Middle frontal gyrus (tissue), 1 donor: ENCODE measurements at regions not wholly inside any gene's neighbourhood (a gene's known extent, or its start where the extent isn't known, plus 50 kb on each side); places are given as distances from the start of the nearest gene placed in this dataset.
"Not testable (repeated sequence)": the region's sequence is repeated elsewhere in the genome, so short reads cannot be mapped to it uniquely, and the experiment has no call there.

ENCODE experiments used
- DNase-seq: peaks from one replicate; pipeline ENCODE4 v3.0.0-alpha.2; 2015; ENCODE audit warnings: low spot score; ENCODE audit errors: extremely low spot score

DNA sequence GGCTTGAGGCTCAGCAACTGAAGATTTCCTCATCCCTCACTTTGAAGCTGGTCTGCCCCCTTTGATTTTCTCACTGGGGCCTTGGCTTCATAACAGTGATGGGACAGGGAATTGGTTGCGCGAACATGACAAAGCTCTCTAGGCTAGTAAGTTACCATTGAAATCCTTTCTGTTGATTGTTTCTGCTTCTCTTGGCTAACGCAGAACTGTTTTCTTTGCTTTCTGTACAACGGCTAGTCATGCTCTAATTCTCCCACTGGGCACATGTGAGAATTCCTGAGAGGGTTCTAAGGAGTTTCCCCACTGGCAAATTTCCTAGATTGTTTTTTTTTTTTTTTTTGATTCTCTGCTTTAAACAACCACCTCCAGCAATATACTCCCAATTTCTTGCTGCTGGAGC is 738.6 kb downstream of the PCDH7 start:
- DNase-seq: no peak

DNA sequence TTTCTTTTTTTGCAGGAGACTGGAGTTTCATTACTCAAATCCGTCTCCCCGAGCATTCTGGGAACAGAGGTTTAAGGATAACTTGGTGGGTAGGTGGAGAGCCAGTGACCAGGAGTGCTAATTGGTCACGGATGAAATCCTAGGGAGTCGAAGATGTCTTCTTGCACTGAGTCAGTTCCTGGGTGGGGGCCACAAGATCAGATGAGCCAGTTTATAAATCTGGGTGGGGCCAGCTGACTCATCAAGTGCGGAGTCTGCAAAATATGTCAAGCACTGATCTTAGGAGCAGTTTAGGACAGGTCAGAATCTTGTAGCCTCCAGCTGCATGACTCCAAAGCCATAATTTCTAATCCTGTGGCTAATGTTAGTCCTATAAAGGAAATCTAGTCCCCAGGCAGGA is 741.3 kb downstream of the PCDH7 start:
- DNase-seq: no peak

DNA sequence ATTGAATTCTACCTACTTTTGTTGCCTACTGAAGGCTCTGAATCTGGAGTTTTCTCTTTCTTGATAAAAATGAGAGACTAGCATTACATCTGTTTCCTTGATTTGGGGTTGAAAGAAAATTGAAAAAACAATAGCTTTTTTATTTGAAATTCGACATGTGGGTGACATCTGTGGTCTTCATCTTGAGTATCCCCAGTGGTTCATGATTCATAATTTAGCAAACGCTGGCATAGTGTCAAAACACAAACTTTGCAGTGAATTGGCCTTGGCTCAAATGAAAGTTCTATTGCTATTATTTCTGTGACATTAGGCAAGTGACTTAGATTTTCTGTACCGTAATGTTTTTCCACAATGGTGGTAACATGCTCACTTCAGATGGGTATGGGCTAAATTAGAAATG is 747.6 kb downstream of the PCDH7 start:
- no peak for DNase-seq

- no peak for DNase-seq
These were observed 754.1 kb downstream of the PCDH7 start for GRCh38 chr4:31474221-31474620.

GRCh38 chr4:31482691-31483090 is 762.5 kb downstream of the PCDH7 start:
- no peak for DNase-seq

- not testable (repeated sequence) for DNase-seq
These were observed 779.0 kb downstream of the PCDH7 start for GRCh38 chr4:31499216-31499615.

DNA sequence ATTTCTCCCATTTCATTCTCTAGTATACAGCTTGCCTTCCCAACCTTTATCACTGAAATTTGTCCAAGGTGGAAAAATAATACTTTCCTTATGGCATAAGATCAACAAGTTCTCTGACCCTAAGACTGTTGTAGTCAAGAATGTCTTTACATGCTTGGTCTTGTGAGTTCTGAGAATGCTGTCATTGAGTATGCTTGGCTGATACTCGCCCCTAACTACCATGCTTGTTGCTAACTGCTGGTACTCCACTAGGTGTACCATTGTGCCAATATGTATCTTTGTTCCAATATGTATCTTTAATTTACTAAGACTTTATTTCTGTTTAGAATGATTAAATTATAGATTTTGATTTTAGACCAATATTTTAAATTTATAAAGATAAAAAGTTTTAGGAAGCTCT is 796.4 kb downstream of the PCDH7 start:
- no peak for DNase-seq

DNA sequence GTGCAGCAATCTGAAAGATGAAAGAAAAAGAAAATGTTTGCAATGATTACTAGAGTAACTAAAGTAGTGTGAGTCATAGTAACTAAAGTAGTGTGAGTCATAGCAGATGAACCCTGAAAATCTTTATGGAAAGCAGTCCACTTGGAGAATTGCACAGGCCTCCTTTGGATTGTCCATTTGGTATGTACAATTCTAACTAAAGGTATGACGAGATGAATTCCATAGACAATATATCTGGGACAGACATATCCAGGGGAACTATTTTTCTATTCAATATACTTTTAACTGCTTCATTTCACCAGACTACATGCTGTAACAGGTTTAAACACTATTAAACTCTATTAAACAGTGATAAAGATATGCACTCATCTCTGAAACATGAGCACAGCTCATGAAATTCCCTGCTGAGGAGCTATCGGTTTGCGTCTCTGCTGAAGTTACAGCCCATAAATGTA is 798.7 kb downstream of the PCDH7 start:
- no peak for DNase-seq

- no peak for DNase-seq
These were observed 810.4 kb downstream of the PCDH7 start for GRCh38 chr4:31530555-31530954.

- DNase-seq: no peak
These were observed 818.7 kb downstream of the PCDH7 start for GRCh38 chr4:31538877-31539276.

DNA sequence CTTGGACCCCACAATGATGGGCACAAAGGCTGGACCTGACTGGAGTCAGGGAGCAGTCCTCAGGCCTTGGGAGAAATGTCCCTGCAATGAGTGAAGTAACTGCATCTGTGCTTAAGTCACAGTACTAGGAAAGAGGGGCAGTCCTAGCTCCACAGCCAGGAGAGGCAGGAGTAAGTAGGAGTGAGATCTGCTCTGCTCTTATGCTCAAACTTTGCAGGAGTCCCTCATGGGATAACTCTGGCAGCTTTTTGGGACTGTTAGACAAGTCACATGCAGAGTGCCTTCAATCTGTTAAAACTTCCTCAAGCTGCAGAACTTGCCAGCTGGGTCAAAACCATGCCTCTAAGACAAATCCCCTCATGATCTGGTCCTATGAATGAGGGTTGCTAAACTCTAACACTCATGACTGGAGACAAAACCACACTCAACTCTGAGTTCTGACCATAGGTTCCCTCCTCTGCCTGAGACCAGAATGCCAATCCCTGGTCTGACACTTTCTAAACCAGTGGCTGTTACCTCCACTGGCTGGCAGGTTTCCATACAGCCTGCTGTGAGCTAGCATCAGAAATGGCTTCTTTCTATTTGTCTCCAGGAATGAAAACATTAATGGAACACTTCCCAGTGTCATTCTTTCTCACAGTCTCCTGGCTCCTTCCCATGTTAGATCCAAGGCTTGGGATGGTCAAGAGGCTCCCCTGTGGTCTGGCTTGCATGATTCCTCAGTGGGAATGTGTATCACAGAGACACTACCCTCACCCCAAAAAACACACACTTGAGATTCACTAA is 819.3 kb downstream of the PCDH7 start:
- DNase-seq: no peak

GRCh38 chr4:31545330-31545729 is 825.2 kb downstream of the PCDH7 start:
- no peak for DNase-seq

- no peak for DNase-seq
These were observed 825.6 kb downstream of the PCDH7 start for GRCh38 chr4:31545755-31546154.

- no peak for DNase-seq
These were observed 827.9 kb downstream of the PCDH7 start for GRCh38 chr4:31548021-31548420.

DNA sequence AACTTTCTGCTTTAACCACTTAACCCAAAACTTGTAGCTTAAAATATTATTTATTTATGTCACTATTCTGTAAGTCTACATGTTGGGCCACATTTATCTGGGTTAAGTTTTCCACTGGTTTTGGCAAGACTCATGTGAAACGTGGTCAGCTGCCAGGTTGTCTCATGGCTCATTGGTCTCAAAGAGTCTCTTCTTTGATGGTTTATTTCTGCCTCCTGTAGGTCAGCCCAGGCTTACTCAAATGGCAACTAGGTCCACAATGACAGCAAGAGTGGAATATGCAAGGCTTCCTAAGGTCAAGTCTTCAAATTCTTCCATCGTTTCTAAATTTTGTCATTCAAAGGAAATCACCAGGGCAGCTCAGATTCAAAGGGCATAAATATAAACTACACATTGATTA is 828.7 kb downstream of the PCDH7 start:
- DNase-seq: no peak

DNA sequence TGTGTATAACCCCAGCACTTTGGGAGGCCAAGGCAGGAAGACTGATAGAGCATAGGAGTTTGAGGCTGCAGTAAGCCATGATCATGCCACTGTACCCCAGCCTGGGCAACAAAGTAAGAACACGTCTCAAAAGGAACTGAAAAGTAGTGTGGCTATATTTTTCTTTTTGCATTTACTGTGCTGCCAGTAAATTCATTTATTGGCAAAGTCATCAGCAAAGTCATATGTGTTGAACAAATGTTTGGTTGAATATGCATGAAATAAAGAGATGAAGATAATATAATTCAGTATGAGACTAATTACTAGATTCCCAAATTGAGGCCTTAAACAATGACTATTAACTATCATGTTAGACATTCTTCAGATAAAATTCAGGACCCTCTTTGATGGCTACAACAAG is 829.1 kb downstream of the PCDH7 start:
- DNase-seq: no peak

- DNase-seq: no peak
These were observed 837.3 kb downstream of the PCDH7 start for GRCh38 chr4:31557437-31557836.

DNA sequence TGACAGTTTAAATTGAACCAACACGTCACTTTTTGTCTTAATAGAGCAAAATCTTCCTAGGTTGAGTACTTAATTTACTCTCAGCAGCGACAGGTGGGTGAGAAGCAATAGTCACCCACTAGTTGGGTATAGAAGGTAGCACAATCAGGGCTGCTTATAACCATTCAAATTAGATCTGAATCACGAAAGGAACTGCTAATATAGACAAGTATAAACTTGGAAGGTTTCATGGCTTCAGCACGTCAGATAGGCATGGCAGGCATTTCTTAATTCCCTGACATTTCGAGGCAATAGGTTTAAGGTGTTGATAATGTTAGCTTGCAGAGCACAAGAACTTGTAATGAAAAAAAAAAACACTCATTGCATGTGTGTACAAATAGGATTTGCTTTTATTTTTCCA is 853.4 kb downstream of the PCDH7 start:
- DNase-seq: no peak

DNA sequence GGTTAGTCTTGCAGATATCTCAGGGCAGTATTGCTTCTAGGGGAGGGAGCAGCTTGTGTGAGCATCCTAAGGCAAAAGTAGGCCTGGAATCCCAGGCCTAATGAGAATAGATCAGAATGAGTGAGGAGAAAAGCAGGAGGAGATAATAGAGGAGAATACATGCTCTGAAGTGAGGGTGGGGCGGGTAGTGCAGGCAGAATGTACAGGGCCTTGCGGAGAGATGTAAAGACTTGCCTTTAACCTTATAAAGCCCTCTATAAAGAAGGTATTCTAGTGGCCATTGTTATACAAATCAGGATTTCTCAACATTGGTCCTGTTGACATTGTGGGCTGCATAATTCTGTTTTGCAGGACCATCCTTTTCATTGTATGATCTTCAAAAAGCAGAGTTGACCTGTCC is 855.3 kb downstream of the PCDH7 start:
- no peak for DNase-seq

DNA sequence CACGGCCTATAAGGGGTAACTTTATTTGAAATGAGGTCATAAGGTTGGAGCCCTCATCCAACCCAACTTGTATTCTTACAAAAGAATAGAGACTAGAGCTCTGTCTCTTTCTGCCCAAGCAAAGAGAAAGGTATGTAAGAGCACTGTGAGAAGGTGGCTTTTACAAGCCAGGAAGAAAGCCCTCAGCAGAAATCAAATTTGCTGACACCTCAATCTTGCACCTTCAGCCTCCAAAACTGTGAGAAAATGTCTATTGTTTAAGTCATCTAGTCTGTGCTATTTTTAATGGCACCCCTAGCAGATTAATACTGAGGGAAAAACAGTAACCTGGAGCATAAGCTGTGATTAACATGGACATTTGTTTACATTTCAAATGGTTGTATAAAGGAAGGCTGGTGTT is 860.7 kb downstream of the PCDH7 start:
- no peak for DNase-seq

DNA sequence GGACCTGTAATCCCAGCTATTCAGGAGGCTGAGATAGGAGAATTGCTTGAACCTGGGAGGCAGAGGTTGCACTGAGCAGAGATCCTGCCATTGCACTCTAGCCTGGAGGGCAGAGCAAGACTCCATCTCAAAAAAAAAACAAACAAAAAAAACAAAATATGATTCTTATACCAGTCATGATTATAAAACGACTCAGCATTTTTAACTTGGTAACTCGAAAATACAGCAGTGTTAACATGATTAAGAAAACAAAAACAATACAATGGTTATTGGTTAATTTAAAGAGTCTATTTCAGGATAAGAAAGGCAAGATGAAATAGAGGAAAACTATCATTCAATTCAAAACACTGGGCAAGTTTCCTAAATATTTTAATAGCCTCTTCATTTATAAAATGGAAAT is 865.3 kb downstream of the PCDH7 start:
- no peak for DNase-seq

GRCh38 chr4:31592293-31592692 is 872.1 kb downstream of the PCDH7 start:
- no peak for DNase-seq

DNA sequence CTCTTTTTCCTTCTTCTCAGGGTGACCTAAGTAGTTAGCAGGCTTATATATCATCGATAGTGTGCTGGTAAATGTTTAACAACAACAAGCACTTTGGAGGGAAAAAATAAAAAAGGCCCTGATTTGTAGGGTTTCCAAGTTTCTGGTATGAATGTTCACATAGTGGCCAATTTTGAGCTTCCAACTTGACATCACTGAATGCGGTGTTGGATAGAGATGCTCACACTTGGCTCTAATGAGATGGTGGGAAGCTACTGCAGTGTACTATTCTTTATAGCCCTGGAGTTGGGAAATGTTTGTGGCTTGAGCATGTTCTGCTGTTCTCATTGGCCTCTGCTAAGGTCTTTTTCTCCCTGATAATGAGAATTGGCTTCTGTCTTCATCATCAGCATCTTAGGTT is 875.3 kb downstream of the PCDH7 start:
- no peak for DNase-seq

- DNase-seq: no peak
These were observed 878.5 kb downstream of the PCDH7 start for GRCh38 chr4:31598639-31599038.
